Lung (tissue), 11 donors: ENCODE measurements at regions not wholly inside any gene's neighbourhood (a gene's known extent, or its start where the extent isn't known, plus 50 kb on each side); places are given as distances from the start of the nearest gene placed in this dataset.

Source experiments
- ATAC-seq: fragments of 200-7000 bp; cut with Tn5 transposase; one replicate; pipeline ENCODE4 v1.9.1; 2020; ENCODE audit warnings: moderate number of reproducible peaks; ENCODE audit not compliant: insufficient read depth, low FRiP score
- DNase-seq, 3 donors: peaks; one replicate each; pipeline ENCODE4 v3.0.0-alpha.2; 2013 to 2017
- H3K27ac ChIP-seq, 2 donors: one replicate each; pipeline ENCODE4 v1.5.1; 2013; ENCODE audit warnings: mild to moderate bottlenecking in 2 of 2, moderate library complexity in 2 of 2, control low read depth in 1 of 2, inconsistent platforms in 1 of 2, low read depth in 1 of 2, low read length in 1 of 2
- H3K27me3 ChIP-seq, 3 donors: one replicate each; pipeline ENCODE4 v1.5.1; 2013; ENCODE audit warnings: low read length in 2 of 3; ENCODE audit not compliant: control insufficient read depth in 3 of 3, insufficient read depth in 3 of 3
- H3K36me3 ChIP-seq, 4 donors: one replicate each; pipeline ENCODE4 v1.5.1; 2013; ENCODE audit warnings: low read length in 4 of 4, mild to moderate bottlenecking in 1 of 4, moderate library complexity in 1 of 4; ENCODE audit not compliant: control insufficient read depth in 4 of 4, insufficient read depth in 4 of 4
- H3K4me1 ChIP-seq, 5 donors: one replicate each; pipeline ENCODE4 v1.5.1; 2013; ENCODE audit warnings: low read length in 5 of 5, mild to moderate bottlenecking in 2 of 5, moderate library complexity in 1 of 5; ENCODE audit not compliant: control insufficient read depth in 5 of 5, insufficient read depth in 5 of 5
- H3K4me3 ChIP-seq: one replicate; pipeline ENCODE4 v1.5.1; 2013; ENCODE audit warnings: mild to moderate bottlenecking, control low read depth, moderate library complexity
- H3K9ac ChIP-seq, 2 donors: one replicate each; pipeline ENCODE4 v1.5.1; 2013; ENCODE audit warnings: low read length in 2 of 2, control low read depth in 1 of 2; ENCODE audit not compliant: insufficient read depth in 1 of 2
- H3K9me3 ChIP-seq, 4 donors: one replicate each; pipeline ENCODE4 v1.5.1; 2013; ENCODE audit warnings: low read length in 3 of 4, mild to moderate bottlenecking in 1 of 4, moderate library complexity in 1 of 4; ENCODE audit not compliant: control insufficient read depth in 4 of 4, insufficient read depth in 3 of 4
- WGBS, 2 donors: extraction: QIAGEN DNeasy Blood & Tissue Kit; methylation state at CpG; one replicate each; pipeline ENCODE4 v1.1.7; 2013; 5-methylcytosine and 5-hydroxymethylcytosine counted together
- TF ChIP-seq, protein P1 (sequence below): IDR thresholded peaks from 2 replicates; pipeline ENCODE4 v1.5.1; 2012; ENCODE audit warnings: mild to moderate bottlenecking; ENCODE audit errors: control extremely low read depth, extremely low read depth
- donor health status: control.
- donor health status: control.
- donor health status: Bipolar disorder and iron deficiency.
- donor health status: healthy.
- donor health status: DM: yes; HTN: yes; CAD: no.

DNA sequence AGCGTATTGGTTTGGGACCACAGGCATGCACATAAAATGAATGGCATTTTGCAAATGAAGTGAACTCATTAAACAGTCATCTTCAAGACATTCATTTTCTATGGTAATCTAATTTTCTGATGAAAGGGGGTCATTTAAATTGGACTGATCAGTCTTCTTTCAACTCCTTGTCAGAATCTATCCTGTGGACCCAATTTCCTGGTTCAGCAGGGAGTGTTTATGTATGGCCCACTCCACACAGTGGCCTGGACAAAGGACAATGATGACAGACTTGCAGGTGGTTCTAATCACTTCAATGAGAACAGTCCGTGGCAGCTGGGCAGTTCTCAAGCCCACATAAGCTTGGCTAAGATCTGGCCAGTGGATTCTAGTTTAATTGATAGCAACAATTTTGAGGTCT, 448.1 kb downstream of the DCDC2C start:
- H3K27ac ChIP-seq, result no peak overlapping the region
- no peaks in the 10 kb centered on the region for H3K4me1 ChIP-seq
- 80 to 86% methylated on average over 2 of the region's 2 CpGs for WGBS, 2 donors
- ATAC-seq, result no peak
- no peaks in the 10 kb centered on the region for H3K27me3 ChIP-seq
- DNase-seq, result no peak
- no peak overlapping the region for H3K4me3 ChIP-seq
- no peaks in the 10 kb centered on the region for H3K9me3 ChIP-seq
- no peaks in the 10 kb centered on the region for H3K36me3 ChIP-seq
- H3K9ac ChIP-seq, result no peak overlapping the region
- TF ChIP-seq, protein P1, sequence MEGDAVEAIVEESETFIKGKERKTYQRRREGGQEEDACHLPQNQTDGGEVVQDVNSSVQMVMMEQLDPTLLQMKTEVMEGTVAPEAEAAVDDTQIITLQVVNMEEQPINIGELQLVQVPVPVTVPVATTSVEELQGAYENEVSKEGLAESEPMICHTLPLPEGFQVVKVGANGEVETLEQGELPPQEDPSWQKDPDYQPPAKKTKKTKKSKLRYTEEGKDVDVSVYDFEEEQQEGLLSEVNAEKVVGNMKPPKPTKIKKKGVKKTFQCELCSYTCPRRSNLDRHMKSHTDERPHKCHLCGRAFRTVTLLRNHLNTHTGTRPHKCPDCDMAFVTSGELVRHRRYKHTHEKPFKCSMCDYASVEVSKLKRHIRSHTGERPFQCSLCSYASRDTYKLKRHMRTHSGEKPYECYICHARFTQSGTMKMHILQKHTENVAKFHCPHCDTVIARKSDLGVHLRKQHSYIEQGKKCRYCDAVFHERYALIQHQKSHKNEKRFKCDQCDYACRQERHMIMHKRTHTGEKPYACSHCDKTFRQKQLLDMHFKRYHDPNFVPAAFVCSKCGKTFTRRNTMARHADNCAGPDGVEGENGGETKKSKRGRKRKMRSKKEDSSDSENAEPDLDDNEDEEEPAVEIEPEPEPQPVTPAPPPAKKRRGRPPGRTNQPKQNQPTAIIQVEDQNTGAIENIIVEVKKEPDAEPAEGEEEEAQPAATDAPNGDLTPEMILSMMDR, result no peak

DNA sequence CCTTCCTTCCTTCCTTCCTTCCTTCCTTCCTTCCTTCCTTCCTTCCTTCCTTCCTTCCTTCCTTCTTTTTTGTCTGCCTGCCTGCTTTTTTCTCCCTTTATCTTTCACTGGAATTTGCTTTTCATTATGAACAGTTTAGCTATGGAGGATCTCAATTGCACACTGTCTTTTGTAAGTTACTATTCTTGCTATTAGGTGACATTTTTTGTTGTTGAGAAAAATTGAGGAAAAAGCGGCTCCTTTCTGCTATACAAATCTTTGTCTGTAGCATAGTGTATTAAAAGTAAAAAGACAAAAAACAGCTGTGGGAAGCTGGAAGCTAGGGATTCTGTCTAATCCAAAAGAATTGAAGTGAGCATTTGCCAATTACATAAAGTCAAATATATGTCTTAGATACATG, 448.7 kb downstream of the DCDC2C start:
- no peaks in the 10 kb centered on the region for H3K36me3 ChIP-seq
- no peak overlapping the region for H3K9ac ChIP-seq
- H3K9me3 ChIP-seq, result no peaks in the 10 kb centered on the region
- ATAC-seq (no peak), DNase-seq (no peak)
- WGBS, 2 donors, result 91 to 94% methylated on average over 1 of the region's 1 CpG
- H3K27ac ChIP-seq, result no peak overlapping the region
- no peaks in the 10 kb centered on the region for H3K4me1 ChIP-seq
- H3K4me3 ChIP-seq, result no peak overlapping the region
- no peaks in the 10 kb centered on the region for H3K27me3 ChIP-seq
- TF ChIP-seq, protein P1, result no peak

DNA sequence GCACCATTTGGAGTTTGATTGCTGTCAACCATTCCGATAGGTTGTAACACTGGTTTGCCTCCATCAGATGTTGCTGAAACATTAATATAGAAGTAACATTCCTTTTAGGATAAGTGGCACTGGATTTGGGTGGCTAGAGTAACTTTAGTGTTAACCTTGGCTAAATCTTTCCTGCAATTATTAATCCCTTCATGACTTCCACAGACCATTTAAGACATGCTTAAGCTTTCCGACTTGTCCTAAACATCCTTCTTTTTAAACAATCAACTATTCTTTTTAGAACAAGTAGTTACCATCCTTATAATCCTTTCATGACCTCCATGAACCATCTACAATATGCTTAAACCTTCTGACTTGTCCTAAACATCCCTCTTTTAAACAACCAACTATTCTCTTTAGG, 465.5 kb downstream of the DCDC2C start:
- no peaks in the 10 kb centered on the region for H3K27me3 ChIP-seq
- H3K36me3 ChIP-seq, result no peaks in the 10 kb centered on the region
- ATAC-seq (no peak), DNase-seq (no peak)
- no peak overlapping the region for H3K9ac ChIP-seq
- TF ChIP-seq, protein P1, result no peak
- peaks cover 0 to 31% (median 4%) of the 10 kb centered on the region in 4 donors for H3K9me3 ChIP-seq
- no peaks in the 10 kb centered on the region for H3K4me1 ChIP-seq
- no peak overlapping the region for H3K27ac ChIP-seq
- no peak overlapping the region for H3K4me3 ChIP-seq
- 90 to 95% methylated on average over 2 of the region's 2 CpGs for WGBS, 2 donors

DNA sequence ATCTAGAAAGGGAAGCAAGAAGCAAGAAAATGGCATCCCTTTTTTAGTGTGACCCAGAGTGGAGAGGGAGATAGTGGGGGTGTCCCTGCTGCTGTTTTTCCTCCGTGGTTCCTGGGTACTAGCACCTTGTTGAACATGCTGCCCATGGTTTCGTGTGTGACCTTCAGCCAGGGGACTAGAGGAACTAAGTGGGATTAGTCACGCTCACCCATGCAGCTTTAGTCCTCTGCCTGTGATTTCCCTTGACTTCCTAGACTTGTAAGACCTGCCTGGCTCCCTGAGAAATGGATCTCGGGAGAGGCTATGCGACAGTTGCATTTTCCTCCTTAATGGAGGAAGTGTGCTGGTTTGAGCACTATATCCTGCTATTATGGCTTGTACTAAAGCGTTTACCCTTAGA, 471.4 kb downstream of the DCDC2C start:
- H3K9me3 ChIP-seq, result peaks cover 5 to 43% (median 20%) of the 10 kb centered on the region in 4 donors
- no peak overlapping the region for H3K27ac ChIP-seq
- peak in 1 of 3 donors; percentile 9 for DNase-seq
- no peaks in the 10 kb centered on the region for H3K36me3 ChIP-seq
- no peak for ATAC-seq
- 75 to 84% methylated on average over 6 of the region's 6 CpGs for WGBS, 2 donors
- no peak overlapping the region for H3K4me3 ChIP-seq
- H3K4me1 ChIP-seq, result no peaks in the 10 kb centered on the region
- no peak overlapping the region for H3K9ac ChIP-seq
- no peaks in the 10 kb centered on the region for H3K27me3 ChIP-seq
- TF ChIP-seq, protein P1, result no peak
